Liver (tissue), 8 donors: ENCODE measurements at regions not wholly inside any gene's neighbourhood (a gene's known extent, or its start where the extent isn't known, plus 50 kb on each side); places are given as distances from the start of the nearest gene placed in this dataset.

ENCODE experiments used
- DNase-seq: peaks from one replicate; pipeline ENCODE4 v3.0.0-alpha.2; 2017; ENCODE audit warnings: low spot score
- H3K27ac ChIP-seq, 2 donors: one replicate each; pipeline ENCODE4 v1.7.0; 2013; ENCODE audit warnings: inconsistent platforms in 2 of 2, low read length in 2 of 2, control low read depth in 1 of 2, low read depth in 1 of 2, mild to moderate bottlenecking in 1 of 2
- H3K27me3 ChIP-seq, 4 donors: one replicate each; pipeline versions ENCODE4 v1.6.1 to v1.7.0; 2013; ENCODE audit warnings: low read length in 3 of 4, inconsistent platforms in 1 of 4, mild to moderate bottlenecking in 1 of 4, moderate library complexity in 1 of 4; ENCODE audit not compliant: control insufficient read depth in 4 of 4, insufficient read depth in 4 of 4
- H3K36me3 ChIP-seq, 4 donors: one replicate each; pipeline versions ENCODE4 v1.6.1 to v1.7.0; 2013; ENCODE audit warnings: low read length in 3 of 4, mild to moderate bottlenecking in 3 of 4, low read depth in 1 of 4, moderate library complexity in 1 of 4; ENCODE audit not compliant: control insufficient read depth in 4 of 4, insufficient read depth in 3 of 4
- H3K4me1 ChIP-seq, 4 donors: one replicate each; pipeline versions ENCODE4 v1.6.1 to v1.7.0; 2013; ENCODE audit warnings: low read length in 3 of 4, mild to moderate bottlenecking in 3 of 4, moderate library complexity in 1 of 4; ENCODE audit not compliant: control insufficient read depth in 4 of 4, insufficient read depth in 4 of 4
- H3K4me3 ChIP-seq, 3 donors: one replicate each; pipeline versions ENCODE4 v1.6.1 to v1.7.0; 2013; ENCODE audit warnings: low read length in 3 of 3, control low read depth in 1 of 3, low read depth in 1 of 3, mild to moderate bottlenecking in 1 of 3
- H3K9ac ChIP-seq, 2 donors: one replicate each; pipeline ENCODE4 v1.7.0; 2013; ENCODE audit warnings: low read length in 2 of 2, mild to moderate bottlenecking in 2 of 2, moderate library complexity in 2 of 2, control low read depth in 1 of 2, low read depth in 1 of 2
- H3K9me3 ChIP-seq, 4 donors: one replicate each; pipeline versions ENCODE4 v1.6.1 to v1.7.0; 2013; ENCODE audit warnings: low read length in 3 of 4; ENCODE audit not compliant: control insufficient read depth in 4 of 4
- ATF3 ChIP-seq: IDR thresholded peaks from 2 replicates; pipeline ENCODE4 v1.6.1; 2016; ENCODE audit warnings: antibody characterized with exemption
- CTCF ChIP-seq: fragments of 150-350 bp; IDR thresholded peaks from 2 replicates; pipeline ENCODE4 v1.5.1; 2017; ENCODE audit warnings: improper control_type of control experiment, low read depth, low read length; ENCODE audit not compliant: missing input control
- EGR1 ChIP-seq, 2 donors: IDR thresholded peaks; 2 replicates each; pipeline ENCODE4 v1.6.1; 2016 to 2018; ENCODE audit warnings: antibody characterized with exemption in 2 of 2, low read depth in 2 of 2
- FOXA1 ChIP-seq: IDR thresholded peaks from 2 replicates; pipeline ENCODE4 v1.6.1; 2016; ENCODE audit warnings: antibody characterized with exemption
- FOXA2 ChIP-seq: IDR thresholded peaks from 2 replicates; pipeline ENCODE4 v1.6.1; 2016; ENCODE audit warnings: antibody characterized with exemption
- GABPA ChIP-seq, 2 donors: IDR thresholded peaks in 1 of 2; conservative IDR thresholded peaks in 1 of 2; 2 replicates each; pipeline ENCODE4 v1.6.1; 2016; ENCODE audit warnings: antibody characterized with exemption in 2 of 2, mild to moderate bottlenecking in 1 of 2, moderate library complexity in 1 of 2
- HNF4A ChIP-seq, 2 donors: conservative IDR thresholded peaks; 2 replicates each; pipeline ENCODE4 v1.6.1; 2016; ENCODE audit warnings: antibody characterized with exemption in 2 of 2, mild to moderate bottlenecking in 2 of 2
- HNF4G ChIP-seq: IDR thresholded peaks from 2 replicates; pipeline ENCODE4 v1.6.1; 2016; ENCODE audit warnings: antibody characterized with exemption
- JUND ChIP-seq, 2 donors: IDR thresholded peaks; 2 replicates each; pipeline ENCODE4 v1.6.1; 2016; ENCODE audit warnings: antibody characterized with exemption in 2 of 2
- MAX ChIP-seq: IDR thresholded peaks from 2 replicates; pipeline ENCODE4 v1.6.1; 2016; ENCODE audit warnings: antibody characterized with exemption
- NR2F2 ChIP-seq: IDR thresholded peaks from 2 replicates; pipeline ENCODE4 v1.6.1; 2016; ENCODE audit warnings: antibody characterized with exemption
- RAD21 ChIP-seq, 2 donors: IDR thresholded peaks; 2 replicates each; pipeline ENCODE4 v1.6.1; 2016; ENCODE audit warnings: antibody characterized with exemption in 2 of 2, mild to moderate bottlenecking in 2 of 2
- REST ChIP-seq: IDR thresholded peaks from 2 replicates; pipeline ENCODE4 v1.6.1; 2016; ENCODE audit warnings: antibody characterized with exemption, mild to moderate bottlenecking
- RXRA ChIP-seq, 2 donors: IDR thresholded peaks; 2 replicates each; pipeline ENCODE4 v1.6.1; 2017 to 2018; ENCODE audit warnings: antibody characterized with exemption in 2 of 2, mild to moderate bottlenecking in 1 of 2
- SP1 ChIP-seq: IDR thresholded peaks from 2 replicates; pipeline ENCODE4 v1.6.1; 2018; ENCODE audit warnings: antibody characterized with exemption, mild to moderate bottlenecking
- TAF1 ChIP-seq: conservative IDR thresholded peaks from 2 replicates; pipeline ENCODE4 v1.6.1; 2016; ENCODE audit warnings: antibody characterized with exemption, mild to moderate bottlenecking
- YY1 ChIP-seq: IDR thresholded peaks from 2 replicates; pipeline ENCODE4 v1.6.1; 2016; ENCODE audit warnings: antibody characterized with exemption, mild to moderate bottlenecking
- WGBS: extraction: QIAGEN DNeasy Blood & Tissue Kit; methylation state at CpG from one replicate; pipeline ENCODE4 v1.1.7; 2013; 5-methylcytosine and 5-hydroxymethylcytosine counted together
- donor health status: healthy.
- donor health status: healthy.
- donor health status: healthy.
- donor health status: healthy.
- donor health status: healthy.

GRCh38 chr3:29057326-29057725 is 223.5 kb upstream of the RBMS3 start (continued):
- TF ChIP-seq EGR1 (IDR thresholded peaks at IDR 0.05; ENCODE audit: low read depth in 2 of 2), result no peak
- TF ChIP-seq SP1, result no peak
- no peak for TF ChIP-seq FOXA1
- no peak for TF ChIP-seq RAD21 (IDR thresholded peaks at IDR 0.05)
- TF ChIP-seq JUND (IDR thresholded peaks at IDR 0.05), result no peak
- no peak for TF ChIP-seq FOXA2
- no peak for TF ChIP-seq HNF4A (conservative IDR thresholded peaks at IDR 0.05)

GRCh38 chr3:29064085-29064484 is 216.8 kb upstream of the RBMS3 start:
- Histone ChIP-seq H3K27ac (no peak overlapping the region), H3K4me3 (no peak overlapping the region), H3K9ac (no peak overlapping the region), H3K36me3 (no peaks in the 10 kb centered on the region), H3K9me3 (peaks cover 0 to 2% (median 0%) of the 10 kb centered on the region in 4 donors), H3K4me1 (no peaks in the 10 kb centered on the region), H3K27me3 (no peaks in the 10 kb centered on the region)
- WGBS, result 78% methylated on average over 1 of the region's 1 CpG
- TF ChIP-seq RXRA (IDR thresholded peaks at IDR 0.05), result no peak
- no peak for TF ChIP-seq FOXA1
- no peak for TF ChIP-seq HNF4A (conservative IDR thresholded peaks at IDR 0.05)
- no peak for TF ChIP-seq MAX
- TF ChIP-seq YY1, result no peak
- no peak for DNase-seq

GRCh38 chr3:29065211-29065785 is 215.6 kb upstream of the RBMS3 start:
- H3K27ac ChIP-seq, result no peak overlapping the region
- H3K9me3 ChIP-seq, result no peaks in the 10 kb centered on the region
- 17% methylated on average over 2 of the region's 2 CpGs for WGBS
- H3K27me3 ChIP-seq, result no peaks in the 10 kb centered on the region
- no peaks in the 10 kb centered on the region for H3K36me3 ChIP-seq
- TF ChIP-seq TAF1, result no peak
- TF ChIP-seq FOXA1, result no peak
- no peak for TF ChIP-seq GABPA (IDR thresholded peaks at IDR 0.05 in 1 of 2, conservative IDR thresholded peaks at IDR 0.05 in 1 of 2)
- no peak for TF ChIP-seq EGR1 (IDR thresholded peaks at IDR 0.05; ENCODE audit: low read depth in 2 of 2)
- TF ChIP-seq HNF4A (conservative IDR thresholded peaks at IDR 0.05), result no peak
- TF ChIP-seq ATF3, result no peak
- TF ChIP-seq RXRA (IDR thresholded peaks at IDR 0.05), result no peak
- TF ChIP-seq MAX, result no peak
- TF ChIP-seq SP1, result no peak
- no peak for TF ChIP-seq CTCF
- TF ChIP-seq NR2F2, result no peak
- no peak for TF ChIP-seq JUND (IDR thresholded peaks at IDR 0.05)
- no peak for TF ChIP-seq REST
- TF ChIP-seq RAD21 (IDR thresholded peaks at IDR 0.05), result no peak
- TF ChIP-seq FOXA2, result no peak
- no peak for TF ChIP-seq HNF4G
- no peak for TF ChIP-seq YY1
- H3K4me1 ChIP-seq, result no peaks in the 10 kb centered on the region
- no peak overlapping the region for H3K9ac ChIP-seq
- DNase-seq, result no peak
- no peak overlapping the region for H3K4me3 ChIP-seq
